WTC11 (cell line): ENCODE measurements at regions not wholly inside any gene's neighbourhood (a gene's known extent, or its start where the extent isn't known, plus 50 kb on each side); places are given as distances from the start of the nearest gene placed in this dataset.

Experiments used
- CREB1 ChIP-seq: sonication (generic); formaldehyde crosslinking; IDR thresholded peaks from 2 replicates; pipeline ENCODE4 v1.8.0; 2023; ENCODE audit warnings: mild to moderate bottlenecking, missing genetic modification reagents
- FOXK1 ChIP-seq: sonication (generic); formaldehyde crosslinking; IDR thresholded peaks from 2 replicates; pipeline ENCODE4 v1.8.0; 2022; ENCODE audit warnings: mild to moderate bottlenecking, moderate library complexity, missing genetic modification reagents
- FOXP4 ChIP-seq: sonication (generic); formaldehyde crosslinking; IDR thresholded peaks from 2 replicates; pipeline ENCODE4 v1.8.0; 2022; ENCODE audit warnings: mild to moderate bottlenecking, missing genetic modification reagents
- MAX ChIP-seq: sonication (generic); formaldehyde crosslinking; IDR thresholded peaks from 2 replicates; pipeline ENCODE4 v1.8.0; 2022; ENCODE audit warnings: mild to moderate bottlenecking, missing genetic modification reagents
- NFE2L1 ChIP-seq: sonication (generic); formaldehyde crosslinking; IDR thresholded peaks from 2 replicates; pipeline ENCODE4 v1.8.1; 2023; ENCODE audit warnings: missing genetic modification reagents
- NR2C2 ChIP-seq: sonication (generic); formaldehyde crosslinking; IDR thresholded peaks from 2 replicates; pipeline ENCODE4 v1.8.0; 2022; ENCODE audit warnings: mild to moderate bottlenecking, missing genetic modification reagents
- SMAD4 ChIP-seq: sonication (generic); formaldehyde crosslinking; IDR thresholded peaks from 2 replicates; pipeline ENCODE4 v1.8.0; 2022; ENCODE audit warnings: mild to moderate bottlenecking, missing genetic modification reagents
- ZNF121 ChIP-seq: sonication (generic); formaldehyde crosslinking; IDR thresholded peaks from 2 replicates; pipeline ENCODE4 v1.8.0; 2023; ENCODE audit warnings: missing genetic modification reagents
- ZNF232 ChIP-seq: sonication (generic); formaldehyde crosslinking; IDR thresholded peaks from 2 replicates; pipeline ENCODE4 v1.8.0; 2022; ENCODE audit warnings: mild to moderate bottlenecking, missing genetic modification reagents
- ZNF317 ChIP-seq: sonication (generic); formaldehyde crosslinking; IDR thresholded peaks from 2 replicates; pipeline ENCODE4 v1.8.1; 2023; ENCODE audit warnings: low read depth, mild to moderate bottlenecking, moderate library complexity, missing genetic modification reagents, borderline replicate concordance
- ZNF416 ChIP-seq: fragments of 250-450 bp; sonication (Bioruptor Pico); IDR thresholded peaks from 2 replicates; pipeline ENCODE4 v1.9.0; 2021; ENCODE audit warnings: mild to moderate bottlenecking, inconsistent platforms
- TF ChIP-seq, protein P1 (sequence below): fragments of 200-600 bp; IDR thresholded peaks from 2 replicates; pipeline ENCODE4 v1.8.0; 2022; ENCODE audit warnings: antibody characterized with exemption

- TF ChIP-seq FOXK1 (CRISPR knock-in tag) (no peak), ZNF317 (CRISPR knock-in tag) (no peak), ZNF232 (CRISPR knock-in tag) (no peak), NFE2L1 (CRISPR knock-in tag) (no peak), FOXP4 (CRISPR knock-in tag) (no peak), MAX (no peak), ZNF416 (CRISPR knock-in tag) (no peak), SMAD4 (CRISPR knock-in tag) (no peak), CREB1 (CRISPR knock-in tag) (no peak), NR2C2 (CRISPR knock-in tag) (no peak), ZNF121 (CRISPR knock-in tag) (no peak)
- TF ChIP-seq, protein P1, sequence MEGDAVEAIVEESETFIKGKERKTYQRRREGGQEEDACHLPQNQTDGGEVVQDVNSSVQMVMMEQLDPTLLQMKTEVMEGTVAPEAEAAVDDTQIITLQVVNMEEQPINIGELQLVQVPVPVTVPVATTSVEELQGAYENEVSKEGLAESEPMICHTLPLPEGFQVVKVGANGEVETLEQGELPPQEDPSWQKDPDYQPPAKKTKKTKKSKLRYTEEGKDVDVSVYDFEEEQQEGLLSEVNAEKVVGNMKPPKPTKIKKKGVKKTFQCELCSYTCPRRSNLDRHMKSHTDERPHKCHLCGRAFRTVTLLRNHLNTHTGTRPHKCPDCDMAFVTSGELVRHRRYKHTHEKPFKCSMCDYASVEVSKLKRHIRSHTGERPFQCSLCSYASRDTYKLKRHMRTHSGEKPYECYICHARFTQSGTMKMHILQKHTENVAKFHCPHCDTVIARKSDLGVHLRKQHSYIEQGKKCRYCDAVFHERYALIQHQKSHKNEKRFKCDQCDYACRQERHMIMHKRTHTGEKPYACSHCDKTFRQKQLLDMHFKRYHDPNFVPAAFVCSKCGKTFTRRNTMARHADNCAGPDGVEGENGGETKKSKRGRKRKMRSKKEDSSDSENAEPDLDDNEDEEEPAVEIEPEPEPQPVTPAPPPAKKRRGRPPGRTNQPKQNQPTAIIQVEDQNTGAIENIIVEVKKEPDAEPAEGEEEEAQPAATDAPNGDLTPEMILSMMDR: no peak
Observed at GRCh38 chr12:67531501-67531900, 117.0 kb upstream of the DYRK2 start.
